ENCODE measurements at regions not wholly inside any gene's neighbourhood (a gene's known extent, or its start where the extent isn't known, plus 50 kb on each side); places are given as distances from the start of the nearest gene placed in this dataset.

DNA sequence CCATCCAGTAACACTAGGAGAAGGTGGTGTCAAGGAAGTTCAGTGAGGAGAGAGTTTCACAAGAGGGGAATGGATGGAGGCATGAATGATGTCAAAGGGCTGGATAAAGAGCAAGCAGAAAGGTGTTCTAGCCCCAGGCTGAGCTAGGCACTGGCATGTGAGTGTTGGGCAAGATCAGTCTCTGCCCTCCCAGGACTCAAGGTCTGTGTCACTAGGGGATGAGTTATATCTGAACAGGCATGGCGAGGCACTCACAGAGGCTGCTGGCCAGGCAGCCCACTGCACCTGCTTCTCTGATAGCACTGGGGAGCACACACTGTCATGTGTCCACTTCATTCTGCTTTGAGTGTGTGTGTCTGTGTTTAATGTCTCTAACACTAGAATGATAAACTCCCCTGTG lies 903.8 kb downstream of the BCL11B start:
- no peak overlapping the region for H3K4me3 ChIP-seq (ENCODE audit: low read depth, low read length)

- H3K4me3 ChIP-seq (ENCODE audit: low read depth, low read length), result no peak overlapping the region
Observed at GRCh38 chr14:98368916-98369315, 903.1 kb downstream of the BCL11B start.

- H3K4me3 ChIP-seq (ENCODE audit: low read depth, low read length), result no peak overlapping the region
Observed at GRCh38 chr14:98369344-98369743, 902.7 kb downstream of the BCL11B start.

GRCh38 chr14:98370352-98370751 lies 901.6 kb downstream of the BCL11B start:
- H3K4me3 ChIP-seq (ENCODE audit: low read depth, low read length), result no peak overlapping the region

DNA sequence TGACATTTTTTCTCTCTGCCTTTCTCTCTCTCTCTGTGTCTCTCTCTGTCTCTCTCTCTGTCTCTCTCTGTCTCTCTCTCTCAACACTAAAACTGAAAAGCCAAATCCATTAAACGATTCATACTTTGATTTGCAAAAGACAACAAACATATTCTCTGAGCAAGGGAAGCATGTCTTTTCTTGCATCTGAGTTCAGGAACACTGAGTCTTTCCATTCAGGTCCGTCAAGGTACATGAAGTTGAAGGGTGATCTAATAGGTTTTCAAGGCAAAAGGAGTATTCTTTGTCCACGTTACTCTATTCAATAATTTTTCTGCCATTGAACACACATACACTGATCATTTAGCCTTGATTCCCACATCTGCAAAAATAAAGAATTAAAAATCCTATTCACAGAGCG lies 900.9 kb downstream of the BCL11B start:
- no peak overlapping the region for H3K4me3 ChIP-seq (ENCODE audit: low read depth, low read length)

GRCh38 chr14:98374136-98374535 lies 897.9 kb downstream of the BCL11B start:
- H3K4me3 ChIP-seq (ENCODE audit: low read depth, low read length), result no peak overlapping the region

DNA sequence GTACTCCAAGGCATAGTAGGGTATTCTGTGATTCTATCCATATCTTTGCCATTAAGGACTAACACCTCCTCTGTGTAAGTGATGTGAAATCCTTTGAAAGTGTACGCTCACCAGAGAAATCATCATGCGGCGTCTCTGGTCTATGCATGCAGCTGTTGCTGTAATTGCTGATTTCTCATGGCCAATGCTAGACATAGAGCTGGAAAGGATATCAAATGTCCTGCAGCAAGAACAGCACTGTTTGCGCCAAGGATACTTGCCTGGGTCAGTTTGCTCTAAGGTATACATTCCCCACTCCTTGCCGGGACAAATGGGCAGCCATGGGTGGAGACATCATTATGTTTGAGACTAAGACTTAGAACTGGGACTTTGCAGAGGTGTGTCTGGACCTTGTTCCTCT lies 896.4 kb downstream of the BCL11B start:
- H3K4me3 ChIP-seq (ENCODE audit: low read depth, low read length), result no peak overlapping the region

DNA sequence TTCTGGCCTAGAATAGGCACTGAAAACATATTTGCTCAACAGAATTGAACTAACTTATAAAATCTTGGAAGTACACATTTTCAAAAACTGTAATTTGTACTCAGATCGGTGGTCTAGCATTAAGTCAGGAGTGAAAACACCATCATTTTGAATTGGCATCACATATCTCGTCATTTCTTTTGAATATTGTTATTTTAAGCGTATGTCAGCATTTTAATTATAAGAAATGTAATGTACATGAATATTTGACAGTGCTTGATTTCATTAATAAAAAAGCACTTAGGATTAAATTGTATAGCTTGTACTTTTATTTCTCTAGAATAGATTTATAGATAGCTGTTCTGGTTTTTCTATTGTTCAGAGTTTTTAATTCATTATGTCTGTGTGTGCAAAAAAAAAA lies 892.2 kb downstream of the BCL11B start:
- no peak overlapping the region for H3K4me3 ChIP-seq (ENCODE audit: low read depth, low read length)

DNA sequence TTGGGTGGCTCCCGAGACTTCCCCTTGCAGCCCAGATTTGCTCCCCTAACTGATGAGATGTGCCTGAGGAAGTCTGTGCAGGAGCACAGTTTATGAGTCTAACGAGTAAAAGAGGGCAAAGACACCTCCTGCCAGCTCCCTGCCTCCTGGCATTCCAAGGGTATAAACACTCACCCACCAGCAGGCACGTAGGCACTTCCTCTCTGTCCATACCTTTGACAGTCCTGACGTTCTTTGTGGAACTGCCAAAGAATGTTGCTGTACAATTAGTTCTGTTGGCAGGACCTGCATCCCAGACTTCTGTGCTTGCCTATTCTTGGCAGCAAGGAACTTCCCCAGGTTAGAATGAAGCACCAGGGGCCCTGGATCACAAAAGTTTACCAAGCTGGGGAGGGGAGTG lies 889.3 kb downstream of the BCL11B start:
- no peak overlapping the region for H3K4me3 ChIP-seq (ENCODE audit: low read depth, low read length)

DNA sequence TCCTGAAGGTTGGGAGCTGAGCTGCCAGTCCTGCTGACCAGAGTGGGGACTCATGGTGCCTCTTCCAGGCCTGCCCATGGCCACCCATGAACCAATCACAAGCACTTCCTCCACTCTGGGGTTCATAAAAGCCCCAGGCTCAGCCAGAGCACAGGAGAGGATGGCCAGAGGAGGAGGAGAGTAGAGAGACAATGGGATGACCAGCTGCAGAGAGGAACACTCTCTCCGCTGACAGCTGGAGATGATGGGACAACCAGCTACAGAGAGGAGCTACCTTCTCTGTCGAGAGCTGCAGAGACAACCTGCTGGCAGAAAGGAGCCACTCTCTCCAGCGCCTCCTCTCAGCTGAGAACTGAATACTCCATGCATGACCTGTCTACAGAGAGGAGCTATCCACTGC lies 886.1 kb downstream of the BCL11B start:
- H3K4me3 ChIP-seq (ENCODE audit: low read depth, low read length), result no peak overlapping the region

DNA sequence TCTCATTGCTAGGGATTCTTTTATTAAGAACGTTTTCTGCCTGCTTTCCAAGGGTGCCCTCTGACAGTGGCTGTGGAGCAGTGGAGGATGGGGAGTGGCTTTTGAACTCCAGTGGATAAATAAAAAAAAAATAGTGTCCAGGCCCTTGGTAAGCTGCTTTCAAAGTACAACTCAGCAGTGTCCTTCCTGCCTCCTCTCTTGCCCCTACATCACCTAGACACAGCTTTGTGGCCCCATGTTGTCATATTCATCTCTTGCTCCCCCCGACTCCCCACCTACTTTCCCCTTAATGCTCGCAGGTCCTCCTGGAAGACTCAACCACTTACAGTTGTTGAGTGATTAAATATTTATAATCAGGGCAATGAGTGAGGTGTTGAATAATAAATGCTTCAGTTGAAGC lies 880.9 kb downstream of the BCL11B start:
- H3K4me3 ChIP-seq (ENCODE audit: low read depth, low read length), result no peak overlapping the region

GRCh38 chr14:98393527-98393926 lies 878.5 kb downstream of the BCL11B start:
- no peak overlapping the region for H3K4me3 ChIP-seq (ENCODE audit: low read depth, low read length)

GRCh38 chr14:98404811-98405210 lies 867.2 kb downstream of the BCL11B start:
- H3K4me3 ChIP-seq (ENCODE audit: low read depth, low read length), result no peak overlapping the region

DNA sequence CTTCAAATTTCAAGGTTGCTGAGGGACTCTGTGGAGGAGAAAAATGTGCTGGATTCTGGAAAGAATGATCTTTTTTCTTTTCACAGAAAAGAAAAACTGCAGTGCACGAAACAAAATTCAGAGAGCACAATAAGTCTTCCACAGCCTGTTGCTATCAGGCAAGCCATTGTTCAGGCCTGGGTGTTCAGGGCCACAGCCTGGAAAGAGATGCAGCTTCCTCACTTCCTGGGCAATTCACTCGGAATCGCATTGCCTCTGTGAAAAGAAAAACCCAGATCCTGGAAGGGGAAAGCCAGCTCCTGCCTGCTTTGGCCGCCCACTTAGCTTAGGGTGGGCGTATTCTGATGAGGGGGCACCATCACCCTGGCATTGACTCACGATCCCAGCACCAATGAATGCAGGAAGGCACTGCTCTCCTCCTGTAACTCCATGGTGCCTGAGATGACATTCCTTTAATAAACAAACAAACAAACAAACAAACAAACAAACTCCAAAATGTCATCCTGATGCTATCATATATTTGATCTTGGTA lies 863.9 kb downstream of the BCL11B start:
- no peak overlapping the region for H3K4me3 ChIP-seq (ENCODE audit: low read depth, low read length)

DNA sequence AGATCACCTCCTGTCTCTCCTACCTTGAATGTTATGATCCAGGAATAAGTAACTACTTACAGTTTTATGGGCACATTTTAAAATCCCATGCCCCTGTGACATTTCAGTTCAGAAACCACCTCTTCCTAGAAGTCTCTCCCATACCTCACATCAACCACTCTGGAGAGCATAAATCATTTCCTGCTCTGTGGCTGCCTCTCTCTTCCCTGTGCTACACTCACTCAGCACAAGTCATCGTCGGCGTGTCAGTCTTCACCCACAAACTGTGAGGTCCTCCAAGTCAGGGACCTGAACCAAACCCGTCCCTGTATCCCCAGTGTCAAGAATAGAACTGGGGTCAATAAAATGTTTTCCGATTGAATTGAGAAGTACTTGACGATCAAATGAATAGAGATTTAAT lies 863.3 kb downstream of the BCL11B start:
- no peak overlapping the region for H3K4me3 ChIP-seq (ENCODE audit: low read depth, low read length)

- H3K4me3 ChIP-seq (ENCODE audit: low read depth, low read length), result no peak overlapping the region
Observed at GRCh38 chr14:98411154-98411553, 860.8 kb downstream of the BCL11B start.

DNA sequence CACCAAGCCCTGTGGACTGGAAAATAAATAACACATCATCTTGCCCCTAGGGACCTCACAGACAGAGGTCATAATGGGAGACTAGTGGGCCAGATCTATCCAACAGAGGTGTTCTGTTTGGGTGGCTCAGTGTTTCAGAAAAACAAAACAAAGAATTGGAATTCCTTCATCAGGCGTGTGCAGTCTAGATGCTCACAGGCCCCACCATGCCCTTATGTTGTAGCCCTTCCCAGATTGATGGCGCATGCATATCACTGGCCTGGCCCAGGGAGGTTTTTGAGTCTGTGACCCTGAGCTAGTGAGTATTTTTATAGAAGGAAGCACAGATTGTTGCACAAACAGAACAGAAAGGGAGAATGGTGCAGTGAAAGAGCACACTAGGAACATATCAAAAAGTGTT lies 859.6 kb downstream of the BCL11B start:
- no peak overlapping the region for H3K4me3 ChIP-seq (ENCODE audit: low read depth, low read length)

- no peak overlapping the region for H3K4me3 ChIP-seq (ENCODE audit: low read depth, low read length)
Observed at GRCh38 chr14:98415766-98416165, 856.2 kb downstream of the BCL11B start.

- H3K4me3 ChIP-seq (ENCODE audit: low read depth, low read length), result no peak overlapping the region
Observed at GRCh38 chr14:98417001-98417400, 855.0 kb downstream of the BCL11B start.

DNA sequence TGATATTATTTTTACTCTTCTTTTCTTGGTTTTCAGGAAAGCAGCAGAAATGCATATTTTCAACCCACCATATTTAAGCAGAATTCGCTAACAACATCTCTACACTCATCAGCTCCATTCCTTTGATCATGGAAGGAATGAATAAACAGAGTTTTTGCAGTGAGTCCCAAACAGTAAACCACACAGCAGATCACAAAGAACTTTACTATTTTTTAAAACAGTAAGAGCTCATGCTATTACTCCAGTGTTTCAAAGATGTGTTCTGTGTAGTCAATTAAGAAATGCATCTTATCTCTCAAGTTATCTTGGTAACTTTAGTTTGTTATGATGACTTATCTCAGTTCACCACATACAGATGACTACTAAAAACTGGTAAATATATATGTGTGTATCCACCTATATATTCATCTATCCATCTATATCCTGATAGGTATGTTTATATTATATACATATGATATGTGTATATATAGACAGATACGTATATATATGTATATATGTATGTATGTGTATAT lies 843.5 kb downstream of the BCL11B start:
- no peak overlapping the region for H3K4me3 ChIP-seq (ENCODE audit: low read depth, low read length)

- no peak overlapping the region for H3K4me3 ChIP-seq (ENCODE audit: low read depth, low read length)
Observed at GRCh38 chr14:98433436-98433835, 838.6 kb downstream of the BCL11B start.

DNA sequence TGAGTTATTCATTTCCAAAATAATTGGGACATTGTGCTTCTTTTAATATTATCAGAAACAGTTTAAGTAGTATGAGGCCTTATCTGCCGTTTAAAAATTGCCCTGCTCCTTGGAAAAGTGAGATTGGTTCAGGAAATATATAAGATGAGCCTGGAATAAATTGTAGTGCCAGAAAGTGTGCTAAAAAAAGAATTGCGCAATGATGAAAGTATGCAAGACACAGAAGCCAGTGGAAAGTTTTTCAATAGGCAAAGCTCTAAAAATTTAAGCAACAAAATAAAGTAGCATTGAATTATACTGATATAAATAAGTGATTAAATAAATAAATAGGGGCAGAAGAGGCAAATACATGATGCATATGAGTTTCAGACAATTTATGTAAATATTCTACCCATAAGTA lies 834.9 kb downstream of the BCL11B start:
- no peak overlapping the region for H3K4me3 ChIP-seq (ENCODE audit: low read depth, low read length)

DNA sequence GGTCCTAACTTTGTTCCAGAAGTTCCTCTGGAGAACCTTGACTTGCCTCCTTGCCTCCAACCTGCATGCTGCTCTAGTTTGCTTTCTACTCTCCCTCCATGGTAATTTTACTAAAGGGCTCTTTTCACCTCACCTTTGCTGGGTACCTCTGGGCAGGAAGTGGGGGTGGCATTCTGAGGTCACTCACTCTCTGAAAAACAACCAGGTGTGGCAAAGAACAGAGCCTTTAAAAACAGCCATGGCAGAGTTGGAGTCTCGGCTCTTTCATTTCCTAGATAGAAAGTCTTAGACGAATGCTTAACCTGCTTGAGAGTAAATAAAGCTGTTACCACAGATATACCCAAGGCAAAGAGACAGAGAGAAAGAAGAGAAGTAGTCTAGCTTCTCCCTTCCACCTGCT lies 827.9 kb downstream of the BCL11B start:
- H3K4me3 ChIP-seq (ENCODE audit: low read depth, low read length), result no peak overlapping the region

GRCh38 chr14:98445718-98446117 lies 826.3 kb downstream of the BCL11B start:
- no peak overlapping the region for H3K4me3 ChIP-seq (ENCODE audit: low read depth, low read length)

Data from iPS-11a (cell line).